Upper lobe of left lung (tissue), 6 donors: ENCODE measurements at regions not wholly inside any gene's neighbourhood (a gene's known extent, or its start where the extent isn't known, plus 50 kb on each side); places are given as distances from the start of the nearest gene placed in this dataset.

Experiments
- ATAC-seq, 2 donors: fragments of 200-7000 bp; cut with Tn5 transposase; one replicate each; pipeline ENCODE4 v1.9.1; 2022; ENCODE audit warnings: mild to moderate bottlenecking in 2 of 2, moderate library complexity in 2 of 2; ENCODE audit not compliant: low FRiP score in 2 of 2
- DNase-seq, 2 donors: peaks; one replicate each; pipeline ENCODE4 v3.0.0-alpha.2; 2019 to 2020
- H3K27ac ChIP-seq, 4 donors: fragments of 200-600 bp; sonication (generic); one replicate each; pipeline ENCODE4 v1.5.1; 2016 to 2019
- H3K27me3 ChIP-seq, 4 donors: fragments of 200-600 bp; sonication (generic); one replicate each; pipeline ENCODE4 v1.5.1; 2017 to 2019
- H3K36me3 ChIP-seq, 4 donors: fragments of 200-600 bp; sonication (generic); one replicate each; pipeline ENCODE4 v1.5.1; 2016 to 2019
- H3K4me1 ChIP-seq, 4 donors: fragments of 200-600 bp; sonication (generic); one replicate each; pipeline ENCODE4 v1.5.1; 2018 to 2019
- H3K4me3 ChIP-seq, 4 donors: fragments of 200-600 bp; sonication (generic); one replicate each; pipeline ENCODE4 v1.5.1; 2017 to 2019; ENCODE audit warnings: mild to moderate bottlenecking in 2 of 4, moderate library complexity in 1 of 4
- H3K9me3 ChIP-seq, 4 donors: fragments of 200-600 bp; sonication (generic); one replicate each; pipeline ENCODE4 v1.5.1; 2018 to 2019
- CTCF ChIP-seq, 6 experiments: fragments of 450-650 bp in 4 of 6; fragments of 200-600 bp in 2 of 6; sonication (generic) in 2 of 6; IDR thresholded peaks; one replicate each; pipeline ENCODE4 v1.5.1; 2016 to 2019; ENCODE audit warnings: antibody characterized with exemption in 6 of 6
- EP300 ChIP-seq, 4 donors: sonication (generic); formaldehyde crosslinking; IDR thresholded peaks; one replicate each; pipeline ENCODE4 v1.5.1; 2017; ENCODE audit warnings: antibody characterized with exemption in 4 of 4, control low read depth in 2 of 4
- POLR2A ChIP-seq, 4 donors: fragments of 450-650 bp; IDR thresholded peaks; one replicate each; pipeline ENCODE4 v1.5.1; 2016 to 2017; ENCODE audit warnings: antibody characterized with exemption in 4 of 4, mild to moderate bottlenecking in 2 of 4
- POLR2AphosphoS5 ChIP-seq, 2 donors: sonication (generic); formaldehyde crosslinking; IDR thresholded peaks; one replicate each; pipeline ENCODE4 v1.5.1; 2017; ENCODE audit warnings: antibody characterized with exemption in 2 of 2
- WGBS, 2 donors: methylation state at CpG; one replicate each; pipeline ENCODE4 v1.1.5; 2017 to 2018; 5-methylcytosine and 5-hydroxymethylcytosine counted together
- donor health status: DM: no; HTN: no; CAD: no; lungs with moderate emphysema.
- donor health status: DM: no; HTN: yes; CAD: no; lungs with severe emphysema.

GRCh38 chr15:85905751-85906450, 111.2 kb upstream of the KLHL25 start:
- DNase-seq = no peak
- TF ChIP-seq POLR2AphosphoS5 (IDR thresholded peaks at IDR 0.05) (no peak), EP300 (IDR thresholded peaks at IDR 0.05) (no peak), POLR2A (IDR thresholded peaks at IDR 0.05) (no peak), CTCF (IDR thresholded peaks at IDR 0.05) (no peak)
- Histone ChIP-seq H3K27me3 (no peaks in the 10 kb centered on the region), H3K27ac (no peak overlapping the region), H3K4me1 (no peaks in the 10 kb centered on the region), H3K4me3 (no peak overlapping the region), H3K36me3 (no peaks in the 10 kb centered on the region), H3K9me3 (no peaks in the 10 kb centered on the region)
- ATAC-seq = no peak
- WGBS, 2 donors = 79 to 85% methylated on average over 12 of the region's 12 CpGs

- no peak overlapping the region for H3K27ac ChIP-seq
- ATAC-seq (no peak), DNase-seq (no peak)
- 49 to 52% methylated on average over 2 of the region's 2 CpGs for WGBS, 2 donors
- no peaks in the 10 kb centered on the region for H3K4me1 ChIP-seq
- H3K9me3 ChIP-seq = no peaks in the 10 kb centered on the region
- no peaks in the 10 kb centered on the region for H3K36me3 ChIP-seq
- no peak for TF ChIP-seq CTCF (IDR thresholded peaks at IDR 0.05)
- TF ChIP-seq POLR2AphosphoS5 (IDR thresholded peaks at IDR 0.05) = no peak
- no peak for TF ChIP-seq EP300 (IDR thresholded peaks at IDR 0.05)
- no peak for TF ChIP-seq POLR2A (IDR thresholded peaks at IDR 0.05)
- H3K27me3 ChIP-seq = no peaks in the 10 kb centered on the region
- no peak overlapping the region for H3K4me3 ChIP-seq
Observed at GRCh38 chr15:85906640-85907039, 111.9 kb upstream of the KLHL25 start.

- no peak overlapping the region for H3K4me3 ChIP-seq
- no peaks in the 10 kb centered on the region for H3K36me3 ChIP-seq
- DNase-seq = no peak
- 62 to 73% methylated on average over 5 of the region's 5 CpGs for WGBS, 2 donors
- H3K27ac ChIP-seq = no peak overlapping the region
- ATAC-seq = no peak
- no peaks in the 10 kb centered on the region for H3K27me3 ChIP-seq
- TF ChIP-seq CTCF (IDR thresholded peaks at IDR 0.05) (no peak), POLR2AphosphoS5 (IDR thresholded peaks at IDR 0.05) (no peak), POLR2A (IDR thresholded peaks at IDR 0.05) (no peak), EP300 (IDR thresholded peaks at IDR 0.05) (no peak)
- no peaks in the 10 kb centered on the region for H3K4me1 ChIP-seq
- no peaks in the 10 kb centered on the region for H3K9me3 ChIP-seq
Observed at GRCh38 chr15:85910834-85911233, 116.1 kb upstream of the KLHL25 start.

- Histone ChIP-seq H3K9me3 (no peaks in the 10 kb centered on the region), H3K27ac (no peak overlapping the region), H3K4me1 (no peaks in the 10 kb centered on the region), H3K36me3 (no peaks in the 10 kb centered on the region), H3K27me3 (no peaks in the 10 kb centered on the region), H3K4me3 (no peak overlapping the region)
- no peak for DNase-seq
- WGBS, 2 donors = 44 to 46% methylated on average over 2 of the region's 2 CpGs
- TF ChIP-seq CTCF (IDR thresholded peaks at IDR 0.05) (no peak), POLR2AphosphoS5 (IDR thresholded peaks at IDR 0.05) (no peak), POLR2A (IDR thresholded peaks at IDR 0.05) (no peak), EP300 (IDR thresholded peaks at IDR 0.05) (no peak)
- no peak for ATAC-seq
Observed at GRCh38 chr15:85913461-85913860, 118.7 kb upstream of the KLHL25 start.

GRCh38 chr15:85920956-85921355, 126.2 kb upstream of the KLHL25 start:
- no peaks in the 10 kb centered on the region for H3K36me3 ChIP-seq
- no peak overlapping the region for H3K27ac ChIP-seq
- TF ChIP-seq CTCF (IDR thresholded peaks at IDR 0.05) (no peak), POLR2AphosphoS5 (IDR thresholded peaks at IDR 0.05) (no peak), POLR2A (IDR thresholded peaks at IDR 0.05) (no peak), EP300 (IDR thresholded peaks at IDR 0.05) (no peak)
- H3K9me3 ChIP-seq = no peaks in the 10 kb centered on the region
- 79 to 86% methylated on average over 5 of the region's 5 CpGs for WGBS, 2 donors
- no peaks in the 10 kb centered on the region for H3K4me1 ChIP-seq
- H3K4me3 ChIP-seq = no peak overlapping the region
- ATAC-seq (no peak), DNase-seq (no peak)
- H3K27me3 ChIP-seq = no peaks in the 10 kb centered on the region
